ENCODE measurements at regions not wholly inside any gene's neighbourhood (a gene's known extent, or its start where the extent isn't known, plus 50 kb on each side); places are given as distances from the start of the nearest gene placed in this dataset.

GRCh38 chr5:74094782-74095108, 468.7 kb downstream of the ARHGEF28 start:
- Histone ChIP-seq H3K9me3 (ENCODE audit: control insufficient read depth, insufficient read depth, low read length) (no peaks in the 10 kb centered on the region; the same call in 1 of the 2 replicates), H3K27me3 (ENCODE audit: control insufficient read depth, insufficient read depth, low read length) (peaks cover 4% of the 10 kb centered on the region), H3K4me3 (ENCODE audit: low read depth, low read length) (no peak overlapping the region), H3K27ac (ENCODE audit: low read depth, low read length) (no peak overlapping the region)
- ChIA-PET POLR2A (no interaction called here), CTCF (no interaction called here)
- no peak for DNase-seq (ENCODE audit: low read depth, low spot score)
- TF ChIP-seq CTCF (IDR thresholded peaks at IDR 0.05; ENCODE audit: low read depth, low read length): no peak

- Histone ChIP-seq H3K9me3 (ENCODE audit: control insufficient read depth, insufficient read depth, low read length) (no peaks in the 10 kb centered on the region), H3K27me3 (ENCODE audit: control insufficient read depth, insufficient read depth, low read length) (peaks cover 9% of the 10 kb centered on the region), H3K27ac (ENCODE audit: low read depth, low read length) (no peak overlapping the region), H3K4me3 (ENCODE audit: low read depth, low read length) (no peak overlapping the region)
- ChIA-PET CTCF (no interaction called here), POLR2A (no interaction called here)
- TF ChIP-seq CTCF (IDR thresholded peaks at IDR 0.05; ENCODE audit: low read depth, low read length): no peak
- DNase-seq (ENCODE audit: low read depth, low spot score): no peak
Observed at GRCh38 chr5:74094096-74094781, 468.2 kb downstream of the ARHGEF28 start.

GRCh38 chr5:74093561-74093960, 467.6 kb downstream of the ARHGEF28 start:
- ChIA-PET CTCF (no interaction called here), POLR2A (no interaction called here)
- peaks cover 13% of the 10 kb centered on the region for H3K27me3 ChIP-seq (ENCODE audit: control insufficient read depth, insufficient read depth, low read length)
- H3K9me3 ChIP-seq (ENCODE audit: control insufficient read depth, insufficient read depth, low read length): no peaks in the 10 kb centered on the region
- no peak for TF ChIP-seq CTCF (IDR thresholded peaks at IDR 0.05; ENCODE audit: low read depth, low read length)
- DNase-seq (ENCODE audit: low read depth, low spot score): no peak
- H3K27ac ChIP-seq (ENCODE audit: low read depth, low read length): no peak overlapping the region
- no peak overlapping the region for H3K4me3 ChIP-seq (ENCODE audit: low read depth, low read length)

- ChIA-PET POLR2A (no interaction called here), CTCF (no interaction called here)
- Histone ChIP-seq H3K9me3 (ENCODE audit: control insufficient read depth, insufficient read depth, low read length) (no peaks in the 10 kb centered on the region), H3K4me3 (ENCODE audit: low read depth, low read length) (no peak overlapping the region), H3K27ac (ENCODE audit: low read depth, low read length) (no peak overlapping the region), H3K27me3 (ENCODE audit: control insufficient read depth, insufficient read depth, low read length) (peaks cover 13% of the 10 kb centered on the region)
- no peak for DNase-seq (ENCODE audit: low read depth, low spot score)
- TF ChIP-seq CTCF (IDR thresholded peaks at IDR 0.05; ENCODE audit: low read depth, low read length): no peak
Observed at GRCh38 chr5:74092766-74093165, 466.8 kb downstream of the ARHGEF28 start.

- no peak for DNase-seq (ENCODE audit: low read depth, low spot score)
- Histone ChIP-seq H3K4me3 (ENCODE audit: low read depth, low read length) (no peak overlapping the region), H3K9me3 (ENCODE audit: control insufficient read depth, insufficient read depth, low read length) (no peaks in the 10 kb centered on the region), H3K27me3 (ENCODE audit: control insufficient read depth, insufficient read depth, low read length) (peaks cover 10% of the 10 kb centered on the region), H3K27ac (ENCODE audit: low read depth, low read length) (no peak overlapping the region)
- ChIA-PET POLR2A (no interaction called here), CTCF (no interaction called here)
- TF ChIP-seq CTCF (IDR thresholded peaks at IDR 0.05; ENCODE audit: low read depth, low read length): no peak
Observed at GRCh38 chr5:74085782-74086181, 459.8 kb downstream of the ARHGEF28 start.
